ENCODE measurements at regions not wholly inside any gene's neighbourhood (a gene's known extent, or its start where the extent isn't known, plus 50 kb on each side); places are given as distances from the start of the nearest gene placed in this dataset.

GRCh38 chr5:51276250-51276649 is 107.0 kb upstream of the ISL1 start:
- no peak for TF ChIP-seq CTCF (IDR thresholded peaks at IDR 0.05)
- no peak for TF ChIP-seq POLR2A (IDR thresholded peaks at IDR 0.05)
- no peak for TF ChIP-seq EP300 (IDR thresholded peaks at IDR 0.05)

All from ovary (tissue), 3 donors.